ENCODE measurements at regions not wholly inside any gene's neighbourhood (a gene's known extent, or its start where the extent isn't known, plus 50 kb on each side); places are given as distances from the start of the nearest gene placed in this dataset.

DNA sequence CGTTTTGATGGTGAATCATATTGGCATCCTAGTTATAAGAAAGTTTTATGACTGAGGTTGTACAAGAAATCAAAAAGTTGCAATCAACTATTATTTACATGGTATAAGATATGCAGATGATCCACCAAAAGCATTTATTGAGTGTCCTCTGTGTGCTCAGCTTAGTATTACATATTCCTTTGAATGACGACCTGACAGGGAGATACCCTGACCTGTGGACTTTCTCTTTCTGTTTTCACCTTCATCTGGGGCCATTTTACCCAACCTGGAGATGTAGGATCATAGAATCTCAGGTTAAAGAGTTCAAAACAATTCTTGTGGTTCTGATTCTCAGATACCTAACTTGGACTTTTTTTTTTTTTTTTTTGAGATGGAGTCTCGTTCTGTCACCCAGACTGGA, 269.1 kb upstream of the SORCS1 start:
- DNase-seq = no peak
- H3K4me3 ChIP-seq = no peak overlapping the region
- H3K27ac ChIP-seq = no peak overlapping the region
- no peaks in the 10 kb centered on the region for H3K36me3 ChIP-seq
- H3K4me1 ChIP-seq = no peaks in the 10 kb centered on the region
- no peaks in the 10 kb centered on the region for H3K9me3 ChIP-seq
- no peaks in the 10 kb centered on the region for H3K27me3 ChIP-seq (replicated peaks in 1 of 7)
- intact Hi-C loops (cut with DNase I; ENCODE audit: low total_unique reads) = no loop called here
- whole genome bisulfite sequencing, 5 donors = 58 to 92% (median 62%) methylated on average over 3 of the region's 3 CpGs
- TF ChIP-seq POLR2A (IDR thresholded peaks at IDR 0.05) = no peak
- TF ChIP-seq, protein P1, sequence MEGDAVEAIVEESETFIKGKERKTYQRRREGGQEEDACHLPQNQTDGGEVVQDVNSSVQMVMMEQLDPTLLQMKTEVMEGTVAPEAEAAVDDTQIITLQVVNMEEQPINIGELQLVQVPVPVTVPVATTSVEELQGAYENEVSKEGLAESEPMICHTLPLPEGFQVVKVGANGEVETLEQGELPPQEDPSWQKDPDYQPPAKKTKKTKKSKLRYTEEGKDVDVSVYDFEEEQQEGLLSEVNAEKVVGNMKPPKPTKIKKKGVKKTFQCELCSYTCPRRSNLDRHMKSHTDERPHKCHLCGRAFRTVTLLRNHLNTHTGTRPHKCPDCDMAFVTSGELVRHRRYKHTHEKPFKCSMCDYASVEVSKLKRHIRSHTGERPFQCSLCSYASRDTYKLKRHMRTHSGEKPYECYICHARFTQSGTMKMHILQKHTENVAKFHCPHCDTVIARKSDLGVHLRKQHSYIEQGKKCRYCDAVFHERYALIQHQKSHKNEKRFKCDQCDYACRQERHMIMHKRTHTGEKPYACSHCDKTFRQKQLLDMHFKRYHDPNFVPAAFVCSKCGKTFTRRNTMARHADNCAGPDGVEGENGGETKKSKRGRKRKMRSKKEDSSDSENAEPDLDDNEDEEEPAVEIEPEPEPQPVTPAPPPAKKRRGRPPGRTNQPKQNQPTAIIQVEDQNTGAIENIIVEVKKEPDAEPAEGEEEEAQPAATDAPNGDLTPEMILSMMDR (IDR thresholded peaks at IDR 0.05 in 8 of 11, conservative IDR thresholded peaks at IDR 0.05 in 3 of 11) = no peak
- no peak for TF ChIP-seq POLR2AphosphoS5 (IDR thresholded peaks at IDR 0.05)

DNA sequence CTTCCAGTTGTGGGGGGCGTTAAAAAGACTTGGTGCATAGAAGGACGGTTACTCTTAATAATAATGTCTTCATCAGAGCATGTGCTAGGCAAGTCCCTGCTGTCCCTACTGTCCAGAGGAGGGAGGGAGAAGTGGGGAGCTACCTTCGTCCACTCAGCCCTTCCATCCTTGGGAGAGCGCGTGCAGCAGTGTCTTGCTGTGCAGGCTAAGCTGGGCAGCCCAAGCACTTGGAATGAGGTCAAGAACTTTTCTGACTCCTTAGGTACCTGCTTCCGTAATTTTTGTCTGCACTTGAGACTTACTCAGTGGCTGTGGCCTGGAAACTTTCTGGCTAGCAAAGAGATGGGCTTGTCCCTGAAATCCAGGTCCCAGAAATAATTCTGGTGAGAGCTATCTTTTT, 265.9 kb upstream of the SORCS1 start:
- no peak overlapping the region for H3K27ac ChIP-seq
- H3K36me3 ChIP-seq = no peaks in the 10 kb centered on the region
- no peaks in the 10 kb centered on the region for H3K27me3 ChIP-seq (replicated peaks in 1 of 7)
- H3K9me3 ChIP-seq = no peaks in the 10 kb centered on the region
- TF ChIP-seq, protein P1 (IDR thresholded peaks at IDR 0.05 in 8 of 11, conservative IDR thresholded peaks at IDR 0.05 in 3 of 11) = no peak
- no peak for TF ChIP-seq POLR2A (IDR thresholded peaks at IDR 0.05)
- TF ChIP-seq POLR2AphosphoS5 (IDR thresholded peaks at IDR 0.05) = no peak
- intact Hi-C loops (cut with DNase I; ENCODE audit: low total_unique reads) = no loop called here
- WGBS, 5 donors = 87 to 91% (median 87%) methylated on average over 6 of the region's 6 CpGs
- no peak for DNase-seq
- peaks cover 0 to 6% (median 0%) of the 10 kb centered on the region in 6 donors for H3K4me1 ChIP-seq
- no peak overlapping the region for H3K4me3 ChIP-seq

DNA sequence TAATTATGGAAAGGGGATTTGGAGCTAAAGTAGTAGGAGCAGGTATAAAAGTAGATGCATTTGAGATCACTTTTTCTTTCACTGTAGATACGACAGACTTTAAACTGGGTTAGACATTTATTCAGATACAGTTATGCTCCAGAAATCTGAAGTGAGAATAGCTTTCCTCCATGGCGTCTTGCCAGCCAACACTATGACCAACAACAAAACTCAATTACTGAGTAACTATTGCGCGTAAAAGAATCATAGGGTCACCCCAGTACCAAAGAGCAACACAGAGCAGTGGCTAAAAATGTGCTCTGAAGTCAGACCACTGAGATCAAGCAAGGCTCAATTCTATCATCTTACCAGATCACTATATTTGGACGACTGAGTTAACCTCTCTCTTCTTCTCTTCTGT, 262.5 kb upstream of the SORCS1 start:
- Histone ChIP-seq H3K36me3 (no peaks in the 10 kb centered on the region), H3K27ac (no peak overlapping the region), H3K4me1 (peaks cover 0 to 6% (median 0%) of the 10 kb centered on the region in 6 donors), H3K27me3 (replicated peaks in 1 of 7) (no peaks in the 10 kb centered on the region), H3K9me3 (no peaks in the 10 kb centered on the region), H3K4me3 (no peak overlapping the region)
- no peak for DNase-seq
- no peak for TF ChIP-seq POLR2AphosphoS5 (IDR thresholded peaks at IDR 0.05)
- no peak for TF ChIP-seq POLR2A (IDR thresholded peaks at IDR 0.05)
- TF ChIP-seq, protein P1 (IDR thresholded peaks at IDR 0.05 in 8 of 11, conservative IDR thresholded peaks at IDR 0.05 in 3 of 11) = no peak
- WGBS, 5 donors = 83 to 95% (median 90%) methylated on average over 5 of the region's 5 CpGs
- intact Hi-C loops (cut with DNase I; ENCODE audit: low total_unique reads) = no loop called here

DNA sequence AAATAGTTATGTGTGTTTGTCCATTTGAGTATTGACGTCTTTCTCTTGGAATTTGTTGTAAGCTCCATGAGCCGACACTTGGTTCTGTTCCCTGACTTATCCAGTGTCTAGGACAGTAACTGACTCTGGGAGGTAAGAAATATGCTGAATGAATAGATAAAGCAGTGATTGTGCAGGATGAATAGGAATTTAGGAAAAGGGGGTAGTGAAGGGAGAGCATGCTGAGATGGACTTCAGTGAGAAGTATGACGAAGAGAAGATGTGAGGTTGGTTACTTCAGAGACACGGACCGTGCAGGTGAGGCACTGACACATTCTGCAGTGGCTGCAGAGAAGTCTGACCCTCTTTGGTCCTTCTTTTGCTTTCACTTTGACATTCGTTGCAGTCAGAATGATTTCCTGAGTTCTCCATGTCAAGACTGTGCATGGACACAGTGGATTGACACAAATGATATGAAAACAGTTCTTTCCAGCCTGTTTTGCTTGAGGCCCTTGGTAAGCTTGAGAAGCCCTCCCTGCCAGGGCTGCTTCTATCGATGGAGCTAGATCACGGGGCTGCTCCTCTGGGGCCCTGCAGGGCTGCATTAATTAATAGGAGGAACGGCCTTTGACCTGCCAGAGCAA, 261.5 kb upstream of the SORCS1 start:
- Histone ChIP-seq H3K27ac (no peak overlapping the region), H3K4me3 (peak overlapping the region in 2 of 8 donors; percentile 3 to 49), H3K36me3 (no peaks in the 10 kb centered on the region), H3K4me1 (peaks cover 0 to 6% (median 0%) of the 10 kb centered on the region in 6 donors), H3K27me3 (replicated peaks in 1 of 7) (no peaks in the 10 kb centered on the region), H3K9me3 (peaks cover 0 to 3% (median 0%) of the 10 kb centered on the region in 8 donors)
- no peak for DNase-seq
- WGBS, 5 donors = 67 to 71% (median 69%) methylated on average over 9 of the region's 9 CpGs
- intact Hi-C loops (cut with DNase I; ENCODE audit: low total_unique reads) = no loop called here
- no peak for TF ChIP-seq POLR2AphosphoS5 (IDR thresholded peaks at IDR 0.05)
- TF ChIP-seq, protein P1 (IDR thresholded peaks at IDR 0.05 in 8 of 11, conservative IDR thresholded peaks at IDR 0.05 in 3 of 11) = no peak
- no peak for TF ChIP-seq POLR2A (IDR thresholded peaks at IDR 0.05)

Data from spleen (tissue), 11 donors.